IPS DF 6.9 (cell line): ENCODE measurements at regions not wholly inside any gene's neighbourhood (a gene's known extent, or its start where the extent isn't known, plus 50 kb on each side); places are given as distances from the start of the nearest gene placed in this dataset.

Experiments
- DNase-seq: peaks from one replicate; pipeline ENCODE4 v3.0.0-alpha.2; 2013; ENCODE audit warnings: low read depth, low spot score
- H3K27ac ChIP-seq: one replicate; pipeline ENCODE4 v1.5.1; 2013; ENCODE audit warnings: low read length, control low read depth
- H3K27me3 ChIP-seq: 2 replicates; pipeline ENCODE4 v1.6.1; 2013; ENCODE audit warnings: mild to moderate bottlenecking, low read length; ENCODE audit not compliant: control insufficient read depth, insufficient read depth
- H3K36me3 ChIP-seq: 2 replicates; pipeline ENCODE4 v1.6.1; 2013; ENCODE audit warnings: low read length; ENCODE audit not compliant: control insufficient read depth, insufficient read depth
- H3K4me1 ChIP-seq: 2 replicates; pipeline ENCODE4 v1.6.1; 2013; ENCODE audit warnings: low read length; ENCODE audit not compliant: control insufficient read depth, insufficient read depth
- H3K4me3 ChIP-seq: 2 replicates; pipeline ENCODE4 v1.5.1; 2013; ENCODE audit warnings: mild to moderate bottlenecking, low read length
- H3K9me3 ChIP-seq: 2 replicates; pipeline ENCODE4 v1.6.1; 2013; ENCODE audit warnings: low read length, inconsistent platforms; ENCODE audit not compliant: control insufficient read depth, insufficient read depth
- WGBS: extraction: QIAGEN DNeasy Blood & Tissue Kit; methylation state at CpG from one replicate; pipeline ENCODE4 v1.1.7; 2013; ENCODE audit warnings: mixed read lengths, missing lambda C conversion rate; ENCODE audit not compliant: insufficient read length, insufficient coverage; 5-methylcytosine and 5-hydroxymethylcytosine counted together

GRCh38 chr2:167616997-167617396, 630.4 kb downstream of the STK39 start:
- H3K27ac ChIP-seq, result no peak overlapping the region
- H3K27me3 ChIP-seq, result no peaks in the 10 kb centered on the region
- H3K36me3 ChIP-seq, result no peaks in the 10 kb centered on the region
- H3K4me1 ChIP-seq, result no peaks in the 10 kb centered on the region
- H3K9me3 ChIP-seq, result no peaks in the 10 kb centered on the region
- no peak overlapping the region for H3K4me3 ChIP-seq
- DNase-seq, result no peak

GRCh38 chr2:167613471-167613870, 633.9 kb downstream of the STK39 start:
- no peaks in the 10 kb centered on the region for H3K36me3 ChIP-seq
- H3K9me3 ChIP-seq, result no peaks in the 10 kb centered on the region
- no CpG with 5 or more reads among the region's 1 CpG for WGBS

GRCh38 chr2:167608487-167608886, 638.9 kb downstream of the STK39 start:
- Histone ChIP-seq H3K27ac (no peak overlapping the region), H3K27me3 (no peaks in the 10 kb centered on the region), H3K4me3 (no peak overlapping the region), H3K9me3 (no peaks in the 10 kb centered on the region), H3K36me3 (no peaks in the 10 kb centered on the region), H3K4me1 (no peaks in the 10 kb centered on the region)
- DNase-seq, result no peak

More at GRCh38 chr2:167613471-167613870, 633.9 kb downstream of the STK39 start:
- Histone ChIP-seq H3K27ac (no peak overlapping the region), H3K27me3 (no peaks in the 10 kb centered on the region), H3K4me3 (no peak overlapping the region), H3K4me1 (no peaks in the 10 kb centered on the region)
- DNase-seq, result no peak

- no CpG with 5 or more reads among the region's 3 CpGs for WGBS
- Histone ChIP-seq H3K9me3 (no peaks in the 10 kb centered on the region), H3K4me3 (no peak overlapping the region), H3K27ac (no peak overlapping the region), H3K27me3 (no peaks in the 10 kb centered on the region), H3K4me1 (no peaks in the 10 kb centered on the region), H3K36me3 (no peaks in the 10 kb centered on the region)
- no peak for DNase-seq
These were observed 639.7 kb downstream of the STK39 start for GRCh38 chr2:167607731-167608130.

GRCh38 chr2:167607211-167607610, 640.2 kb downstream of the STK39 start:
- DNase-seq, result no peak
- Histone ChIP-seq H3K36me3 (no peaks in the 10 kb centered on the region), H3K27me3 (no peaks in the 10 kb centered on the region), H3K4me3 (no peak overlapping the region), H3K4me1 (no peaks in the 10 kb centered on the region), H3K27ac (no peak overlapping the region), H3K9me3 (no peaks in the 10 kb centered on the region; the same call in 1 of the 2 replicates)
- WGBS, result no CpG with 5 or more reads among the region's 8 CpGs

GRCh38 chr2:167602122-167602521, 645.3 kb downstream of the STK39 start:
- H3K36me3 ChIP-seq, result no peaks in the 10 kb centered on the region
- no peaks in the 10 kb centered on the region for H3K27me3 ChIP-seq
- no peak for DNase-seq
- no peak overlapping the region for H3K4me3 ChIP-seq
- no peaks in the 10 kb centered on the region for H3K4me1 ChIP-seq
- no peak overlapping the region for H3K27ac ChIP-seq
- WGBS, result no CpG with 5 or more reads among the region's 1 CpG
- no peaks in the 10 kb centered on the region; the same call in 1 of the 2 replicates for H3K9me3 ChIP-seq

GRCh38 chr2:167599219-167599618, 648.2 kb downstream of the STK39 start:
- WGBS, result no CpG with 5 or more reads among the region's 1 CpG

GRCh38 chr2:167595839-167596471, 651.4 kb downstream of the STK39 start:
- no CpG with 5 or more reads among the region's 3 CpGs for WGBS
- Histone ChIP-seq H3K27ac (no peak overlapping the region), H3K4me1 (no peaks in the 10 kb centered on the region), H3K4me3 (no peak overlapping the region), H3K36me3 (no peaks in the 10 kb centered on the region), H3K9me3 (no peaks in the 10 kb centered on the region; the same call in 1 of the 2 replicates), H3K27me3 (no peaks in the 10 kb centered on the region)
- no peak for DNase-seq

More at GRCh38 chr2:167599219-167599618, 648.2 kb downstream of the STK39 start:
- Histone ChIP-seq H3K27ac (no peak overlapping the region), H3K4me3 (no peak overlapping the region), H3K27me3 (no peaks in the 10 kb centered on the region), H3K36me3 (no peaks in the 10 kb centered on the region), H3K9me3 (no peaks in the 10 kb centered on the region; the same call in 1 of the 2 replicates), H3K4me1 (no peaks in the 10 kb centered on the region)
- no peak for DNase-seq

GRCh38 chr2:167595021-167595420, 652.4 kb downstream of the STK39 start:
- no peaks in the 10 kb centered on the region for H3K4me1 ChIP-seq
- no peaks in the 10 kb centered on the region; the same call in 1 of the 2 replicates for H3K9me3 ChIP-seq

GRCh38 chr2:167592441-167592840, 655.0 kb downstream of the STK39 start:
- Histone ChIP-seq H3K27ac (no peak overlapping the region), H3K4me1 (no peaks in the 10 kb centered on the region), H3K9me3 (no peaks in the 10 kb centered on the region; the same call in 1 of the 2 replicates), H3K4me3 (no peak overlapping the region), H3K36me3 (no peaks in the 10 kb centered on the region), H3K27me3 (no peaks in the 10 kb centered on the region)
- no peak for DNase-seq

More at GRCh38 chr2:167595021-167595420, 652.4 kb downstream of the STK39 start:
- H3K4me3 ChIP-seq, result no peak overlapping the region
- H3K27me3 ChIP-seq, result no peaks in the 10 kb centered on the region
- WGBS, result no CpG with 5 or more reads among the region's 3 CpGs
- H3K27ac ChIP-seq, result no peak overlapping the region
- no peak for DNase-seq
- H3K36me3 ChIP-seq, result no peaks in the 10 kb centered on the region

GRCh38 chr2:167582619-167583018, 664.8 kb downstream of the STK39 start:
- WGBS, result no CpG with 5 or more reads among the region's 5 CpGs
- H3K4me3 ChIP-seq, result no peak overlapping the region
- peaks cover 2% of the 10 kb centered on the region for H3K4me1 ChIP-seq

More at GRCh38 chr2:167582619-167583018, 664.8 kb downstream of the STK39 start:
- no peak for DNase-seq
- Histone ChIP-seq H3K27me3 (no peaks in the 10 kb centered on the region; the same call in 1 of the 2 replicates), H3K36me3 (no peaks in the 10 kb centered on the region), H3K27ac (no peak overlapping the region), H3K9me3 (no peaks in the 10 kb centered on the region)
